Naive thymus-derived CD4-positive, alpha-beta T cell (primary cell): ENCODE measurements at regions not wholly inside any gene's neighbourhood (a gene's known extent, or its start where the extent isn't known, plus 50 kb on each side); places are given as distances from the start of the nearest gene placed in this dataset.

Source experiments
- ATAC-seq: fragments of 150-1000 bp; cut with Tn5 transposase; 2 replicates; pipeline ENCODE4 v1.10.0; 2021; ENCODE audit warnings: mild to moderate bottlenecking, moderate library complexity
- CTCF ChIA-PET: fragments of 350-600 bp; sonication (Branson Sonifier 250); formaldehyde crosslinking; loops from one replicate; lab custom pipeline; 2021; ENCODE audit warnings: antibody characterized with exemption; lab: Charles Lee
- POLR2A ChIA-PET: fragments of 350-600 bp; sonication (Branson Sonifier 250); formaldehyde crosslinking; loops from one replicate; lab custom pipeline; 2021; ENCODE audit warnings: antibody characterized with exemption, inconsistent platforms; lab: Charles Lee
- DNase-seq, 9 donors: peaks; one replicate each; pipeline versions ENCODE4 v3.0.0 to v3.0.0-alpha.2; 2020 to 2022; ENCODE audit warnings: mixed read lengths in 1 of 9
- H3K27ac ChIP-seq: one replicate; pipeline ENCODE4 v1.7.0; 2013; ENCODE audit warnings: mild to moderate bottlenecking, low read depth, low read length, moderate library complexity
- H3K27me3 ChIP-seq, 2 donors: one replicate each; pipeline ENCODE4 v1.7.0; 2013; ENCODE audit warnings: low read length in 2 of 2, mild to moderate bottlenecking in 2 of 2, moderate library complexity in 2 of 2; ENCODE audit not compliant: control insufficient read depth in 2 of 2, insufficient read depth in 2 of 2
- H3K36me3 ChIP-seq, 3 experiments: 1 replicate in 2 of 3; 2 replicates in 1 of 3; pipeline ENCODE4 v1.7.0; 2013; ENCODE audit warnings: low read length in 3 of 3, mild to moderate bottlenecking in 3 of 3, moderate library complexity in 1 of 3; ENCODE audit not compliant: insufficient read depth in 3 of 3, control insufficient read depth in 2 of 3
- H3K4me1 ChIP-seq, 2 donors: one replicate each; pipeline ENCODE4 v1.7.0; 2013; ENCODE audit warnings: low read length in 2 of 2, mild to moderate bottlenecking in 2 of 2, moderate library complexity in 1 of 2; ENCODE audit not compliant: control insufficient read depth in 2 of 2, insufficient read depth in 2 of 2
- H3K4me3 ChIP-seq: 2 replicates; pipeline ENCODE4 v1.7.0; 2013; ENCODE audit warnings: mild to moderate bottlenecking, low read length
- H3K9me3 ChIP-seq, 3 experiments: 1 replicate in 2 of 3; 2 replicates in 1 of 3; pipeline ENCODE4 v1.7.0; 2013; ENCODE audit warnings: low read length in 3 of 3; ENCODE audit not compliant: control insufficient read depth in 2 of 3
- H3K27ac Mint-ChIP-seq, 9 donors: one replicate each; pipeline ENCODE4 v1.8.0; 2020 to 2022; ENCODE audit warnings: mixed read lengths in 9 of 9, mild to moderate bottlenecking in 8 of 9, moderate library complexity in 5 of 9, inconsistent platforms in 2 of 9
- H3K27me3 Mint-ChIP-seq, 5 donors: one replicate each; pipeline ENCODE4 v1.8.0; 2021 to 2022; ENCODE audit warnings: mixed read lengths in 5 of 5, mild to moderate bottlenecking in 1 of 5
- H3K36me3 Mint-ChIP-seq, 5 donors: one replicate each; pipeline ENCODE4 v1.8.0; 2020 to 2022; ENCODE audit warnings: mixed read lengths in 5 of 5, mild to moderate bottlenecking in 3 of 5, inconsistent platforms in 1 of 5
- H3K4me1 Mint-ChIP-seq, 7 donors: one replicate each; pipeline ENCODE4 v1.8.0; 2020 to 2022; ENCODE audit warnings: mixed read lengths in 7 of 7, mild to moderate bottlenecking in 3 of 7, inconsistent platforms in 1 of 7
- H3K4me3 Mint-ChIP-seq, 10 donors: one replicate each; pipeline ENCODE4 v1.8.0; 2020 to 2022; ENCODE audit warnings: mild to moderate bottlenecking in 10 of 10, mixed read lengths in 10 of 10, moderate library complexity in 6 of 10, inconsistent platforms in 2 of 10
- H3K9me3 Mint-ChIP-seq, 11 donors: one replicate each; pipeline ENCODE4 v1.8.0; 2020 to 2022; ENCODE audit warnings: mixed read lengths in 11 of 11, mild to moderate bottlenecking in 4 of 11, inconsistent platforms in 1 of 11, moderate library complexity in 1 of 11
- intact Hi-C, 2 donors: fragments of 100-400 bp; cut with micrococcal nuclease; formaldehyde crosslinking; loops; one replicate each; pipeline ENCODE4 v1.15.1; 2023

DNA sequence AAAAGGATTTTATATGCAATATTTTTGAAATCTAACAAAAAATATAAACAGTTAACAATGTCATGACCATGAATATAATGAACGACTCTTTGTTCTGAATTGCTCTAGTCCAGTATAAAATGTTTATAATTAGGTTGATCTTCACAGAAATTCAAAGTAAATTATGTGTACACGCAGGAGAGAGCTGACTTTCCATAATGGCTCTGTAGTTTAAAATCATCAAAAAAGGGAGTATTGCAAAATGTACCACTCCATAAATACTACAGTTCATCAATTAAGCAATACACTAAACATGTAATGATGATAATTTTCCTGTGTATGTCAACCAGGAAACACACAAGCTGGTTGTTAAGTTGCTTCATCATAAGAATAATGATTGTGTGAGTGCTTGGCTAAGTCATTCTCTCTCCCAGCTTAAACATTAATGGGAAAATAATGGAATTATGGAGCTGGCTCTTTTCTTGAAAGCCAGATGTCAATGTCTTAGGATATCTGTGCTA lies 189.5 kb upstream of the PLEKHG7 start:
- H3K27me3 Mint-ChIP-seq = no peaks in the 10 kb centered on the region
- peaks cover 0 to 28% (median 2%) of the 10 kb centered on the region in 7 donors for H3K4me1 Mint-ChIP-seq
- no peaks in the 10 kb centered on the region for H3K4me1 ChIP-seq
- H3K4me3 ChIP-seq = no peak overlapping the region
- DNase-seq (no peak), ATAC-seq (no peak)
- ChIA-PET CTCF (interaction anchor here (0.6 kb wide), 1 partner anchor 195 kb away, joined by 3 read pairs; no protein-coding TSS in a partner anchor), POLR2A (interaction anchor here (0.6 to 1.5 kb wide), 5 partner anchors 9 to 366 kb away, joined by 3 to 4 read pairs (median 3); no protein-coding TSS in a partner anchor)
- no peaks in the 10 kb centered on the region for H3K27me3 ChIP-seq
- no peak overlapping the region for H3K4me3 Mint-ChIP-seq
- H3K27ac Mint-ChIP-seq = no peak overlapping the region
- peaks cover 0 to 21% (median 2%) of the 10 kb centered on the region in 11 donors for H3K9me3 Mint-ChIP-seq
- H3K36me3 Mint-ChIP-seq = peaks cover 0 to 23% (median 4%) of the 10 kb centered on the region in 5 donors
- no peak overlapping the region for H3K27ac ChIP-seq
- no peaks in the 10 kb centered on the region for H3K36me3 ChIP-seq
- no peaks in the 10 kb centered on the region for H3K9me3 ChIP-seq
- intact Hi-C loops = no loop called here

DNA sequence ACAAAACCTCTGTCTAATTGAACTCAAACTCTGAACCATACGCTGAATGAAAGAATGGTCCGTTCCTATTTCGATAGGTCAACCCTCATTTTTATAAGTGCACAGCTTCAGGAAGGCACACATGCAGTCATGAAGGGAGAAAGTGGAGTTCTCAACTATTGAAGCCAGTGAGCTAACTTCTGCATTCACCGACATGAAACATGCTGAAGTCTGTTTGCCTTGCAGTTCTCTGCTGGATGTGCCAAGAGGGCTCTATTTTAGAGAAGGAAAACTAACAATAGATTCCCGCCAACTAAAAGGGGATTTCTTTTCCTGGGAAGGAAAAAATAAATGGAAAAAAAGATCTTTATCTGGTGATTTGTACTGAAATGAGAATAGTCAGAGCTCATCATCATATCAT lies 191.0 kb upstream of the PLEKHG7 start:
- intact Hi-C loops = no loop called here
- H3K4me3 Mint-ChIP-seq = no peak overlapping the region
- peaks cover 0 to 21% (median 2%) of the 10 kb centered on the region in 11 donors for H3K9me3 Mint-ChIP-seq
- H3K27ac ChIP-seq = no peak overlapping the region
- H3K4me3 ChIP-seq = no peak overlapping the region
- DNase-seq (no peak), ATAC-seq (no peak)
- no peak overlapping the region for H3K27ac Mint-ChIP-seq
- no peaks in the 10 kb centered on the region for H3K4me1 ChIP-seq
- peaks cover 0 to 34% (median 4%) of the 10 kb centered on the region in 5 donors for H3K36me3 Mint-ChIP-seq
- no peaks in the 10 kb centered on the region for H3K36me3 ChIP-seq
- CTCF ChIA-PET = interaction anchor here (0.5 kb wide), 1 partner anchor 1181 kb away, joined by 3 read pairs; no protein-coding TSS in a partner anchor
- peaks cover 0 to 24% (median 4%) of the 10 kb centered on the region in 7 donors for H3K4me1 Mint-ChIP-seq
- no peaks in the 10 kb centered on the region for H3K27me3 Mint-ChIP-seq
- POLR2A ChIA-PET = interaction anchor here (0.7 to 1.5 kb wide), 5 partner anchors 18 to 626 kb away, joined by 3 to 5 read pairs (median 4); no protein-coding TSS in a partner anchor
- H3K27me3 ChIP-seq = no peaks in the 10 kb centered on the region
- no peaks in the 10 kb centered on the region for H3K9me3 ChIP-seq

DNA sequence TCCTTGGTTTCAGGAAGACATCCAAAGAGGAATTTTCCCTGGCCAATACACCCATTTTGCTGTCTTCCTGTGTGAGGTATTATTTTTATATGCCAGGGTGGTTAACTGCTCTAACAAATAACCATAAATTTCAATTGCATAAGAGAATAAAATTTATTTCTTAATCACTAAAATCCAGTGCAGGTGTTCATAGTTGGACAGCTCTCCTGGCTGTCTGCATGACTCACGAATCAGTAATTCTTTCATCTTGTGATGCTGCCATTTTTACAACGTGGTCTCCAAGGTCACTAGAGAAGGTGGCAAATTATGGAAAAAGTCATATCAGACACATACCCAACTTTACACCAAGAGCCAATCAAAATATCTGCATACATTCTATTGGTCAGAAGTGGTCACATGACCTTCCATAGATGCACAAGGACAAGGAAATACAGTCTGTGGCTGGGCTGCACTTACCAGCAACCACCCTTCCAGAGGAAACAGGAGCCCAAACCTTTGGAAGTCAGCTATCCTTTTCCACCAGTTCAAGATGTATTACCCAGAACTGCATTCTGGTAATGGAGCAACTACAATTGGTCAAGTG lies 193.5 kb upstream of the PLEKHG7 start:
- Mint-ChIP-seq H3K4me1 (peaks cover 12 to 26% (median 17%) of the 10 kb centered on the region in 7 donors), H3K27ac (no peak overlapping the region), H3K27me3 (no peaks in the 10 kb centered on the region), H3K36me3 (peaks cover 0 to 46% (median 4%) of the 10 kb centered on the region in 5 donors), H3K4me3 (no peak overlapping the region), H3K9me3 (peaks cover 0 to 21% (median 3%) of the 10 kb centered on the region in 11 donors)
- CTCF ChIA-PET = no interaction called here
- intact Hi-C loops = loop anchor here in 1 of 2 donors (5.0 kb wide), 1 partner anchor 147 kb away; no protein-coding TSS in a partner anchor
- Histone ChIP-seq H3K36me3 (no peaks in the 10 kb centered on the region), H3K4me3 (no peak overlapping the region), H3K27ac (no peak overlapping the region), H3K9me3 (no peaks in the 10 kb centered on the region), H3K4me1 (peaks cover 13 to 17% of the 10 kb centered on the region in 2 donors), H3K27me3 (no peaks in the 10 kb centered on the region)
- DNase-seq (no peak), ATAC-seq (no peak)
- POLR2A ChIA-PET = interaction anchor here (1.0 kb wide), 1 partner anchor 29 kb away, joined by 3 read pairs; no protein-coding TSS in a partner anchor

DNA sequence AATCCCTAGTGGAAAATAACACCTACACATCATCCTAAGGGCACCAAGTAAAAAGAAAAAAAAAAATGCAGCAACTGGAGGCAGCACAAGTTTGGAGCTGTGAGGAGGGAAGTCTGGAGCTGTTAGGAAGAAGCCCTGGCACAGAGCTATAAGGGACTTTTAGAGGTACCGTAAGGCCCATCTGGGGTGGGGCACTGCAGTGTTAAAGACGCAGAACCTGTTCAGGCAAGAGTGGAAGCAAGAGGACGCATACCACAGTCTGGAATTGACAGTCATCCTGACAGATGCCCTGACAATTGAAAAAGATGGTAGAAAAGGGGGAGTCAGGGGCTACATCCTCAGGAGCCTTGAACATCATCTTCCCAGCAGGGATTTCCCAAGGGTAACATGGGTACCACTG lies 195.9 kb upstream of the PLEKHG7 start:
- Histone ChIP-seq H3K9me3 (no peaks in the 10 kb centered on the region), H3K36me3 (no peaks in the 10 kb centered on the region), H3K4me3 (no peak overlapping the region), H3K27me3 (no peaks in the 10 kb centered on the region), H3K27ac (no peak overlapping the region), H3K4me1 (peaks cover 17 to 28% of the 10 kb centered on the region in 2 donors)
- H3K4me3 Mint-ChIP-seq = peak overlapping the region in 1 of 10 donors; percentile 80
- peaks cover 0 to 11% (median 0%) of the 10 kb centered on the region in 11 donors for H3K9me3 Mint-ChIP-seq
- ChIA-PET CTCF (interaction anchor here (0.6 to 0.9 kb wide), 3 partner anchors 21 to 276 kb away, joined by 3 to 4 read pairs (median 4); no protein-coding TSS in a partner anchor), POLR2A (interaction anchor here (0.6 to 4.4 kb wide), 4 partner anchors 33 to 363 kb away, joined by 3 to 71 read pairs (median 6); partner anchors contain the start of gene BTG1)
- intact Hi-C loops = loop anchor here (2.0 to 5.0 kb wide), 2 partner anchors 14 to 145 kb away; no protein-coding TSS in a partner anchor
- H3K36me3 Mint-ChIP-seq = peaks cover 0 to 38% (median 4%) of the 10 kb centered on the region in 5 donors
- H3K4me1 Mint-ChIP-seq = peaks cover 12 to 46% (median 30%) of the 10 kb centered on the region in 7 donors
- DNase-seq (no peak), ATAC-seq (no peak)
- H3K27ac Mint-ChIP-seq = peak overlapping the region in 5 of 9 donors; percentile 10 to 99 (median 92)
- H3K27me3 Mint-ChIP-seq = no peaks in the 10 kb centered on the region

DNA sequence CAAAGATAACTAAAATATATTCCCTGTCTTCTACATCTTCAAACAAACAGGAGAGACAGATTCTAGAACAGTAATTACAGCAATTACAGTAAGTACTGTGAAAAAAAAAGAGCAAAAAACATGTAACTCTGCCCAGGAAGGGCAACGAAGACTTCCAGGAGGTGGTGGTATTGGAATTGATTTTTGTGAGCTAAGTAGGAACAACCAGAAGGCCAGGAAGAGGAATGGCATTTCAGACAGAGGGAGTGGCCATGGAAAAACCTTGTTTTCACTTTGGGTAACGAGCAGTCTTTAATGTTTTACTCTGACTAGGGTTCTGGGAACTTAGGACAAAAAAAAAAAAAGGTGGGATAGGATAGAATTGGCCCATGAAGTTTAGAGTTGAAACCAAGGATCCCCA lies 196.3 kb upstream of the PLEKHG7 start:
- Mint-ChIP-seq H3K4me1 (peaks cover 15 to 50% (median 30%) of the 10 kb centered on the region in 7 donors), H3K27me3 (no peaks in the 10 kb centered on the region), H3K36me3 (peaks cover 0 to 35% (median 4%) of the 10 kb centered on the region in 5 donors), H3K9me3 (peaks cover 0 to 11% (median 0%) of the 10 kb centered on the region in 11 donors), H3K27ac (peak overlapping the region in 8 of 9 donors; percentile 3 to 99 (median 94)), H3K4me3 (peak overlapping the region in 8 of 10 donors; percentile 80 to 93 (median 86))
- POLR2A ChIA-PET = interaction anchor here (0.6 to 4.4 kb wide), 8 partner anchors 20 to 1125 kb away, joined by 3 to 71 read pairs (median 4); partner anchors contain the start of gene BTG1
- CTCF ChIA-PET = interaction anchor here (0.6 to 1.9 kb wide), 3 partner anchors 136 to 276 kb away, joined by 4 read pairs; no protein-coding TSS in a partner anchor
- H3K36me3 ChIP-seq = no peaks in the 10 kb centered on the region
- no peaks in the 10 kb centered on the region for H3K9me3 ChIP-seq
- no peak for ATAC-seq
- H3K4me1 ChIP-seq = peaks cover 17 to 28% of the 10 kb centered on the region in 2 donors
- H3K4me3 ChIP-seq = no peak overlapping the region
- H3K27ac ChIP-seq = peak overlapping the region; percentile 73
- intact Hi-C loops = loop anchor here (2.0 to 5.0 kb wide), 2 partner anchors 14 to 144 kb away; no protein-coding TSS in a partner anchor
- H3K27me3 ChIP-seq = no peaks in the 10 kb centered on the region
- no peak for DNase-seq
